AG04449 (cell line): ENCODE measurements at regions not wholly inside any gene's neighbourhood (a gene's known extent, or its start where the extent isn't known, plus 50 kb on each side); places are given as distances from the start of the nearest gene placed in this dataset.

Experiments
- CTCF ChIA-PET: fragments of 350-600 bp; formaldehyde crosslinking; extraction: SDS; loops from one replicate; lab custom pipeline; 2021; ENCODE audit warnings: antibody characterized with exemption; lab: Yijun Ruan, JAX
- POLR2A ChIA-PET: fragments of 400-600, 350-600 bp; formaldehyde crosslinking; extraction: SDS; loops from one replicate; lab custom pipeline; 2020; ENCODE audit warnings: antibody characterized with exemption, inconsistent platforms; lab: Yijun Ruan, JAX
- DNase-seq: peaks from one replicate; pipeline ENCODE4 v3.0.0-alpha.2; 2010; ENCODE audit warnings: low read depth, low spot score
- H3K4me3 ChIP-seq: 2 replicates; pipeline ENCODE4 v1.5.1; 2011; ENCODE audit warnings: low read depth, mild to moderate bottlenecking, control low read depth, low read length
- CTCF ChIP-seq: IDR thresholded peaks from one replicate; pipeline ENCODE4 v1.5.1; 2011; ENCODE audit warnings: mild to moderate bottlenecking, moderate library complexity, low read length, control low read depth, inconsistent platforms; ENCODE audit not compliant: insufficient read depth; ENCODE audit errors: missing control alignments

- TF ChIP-seq CTCF, result no peak
- CTCF ChIA-PET, result no interaction called here
- H3K4me3 ChIP-seq, result no peak overlapping the region
- DNase-seq, result no peak
- POLR2A ChIA-PET, result no interaction called here
Observed at GRCh38 chrX:43333543-43333942, 322.6 kb upstream of the MAOA start.

- CTCF ChIA-PET, result no interaction called here
- no peak overlapping the region for H3K4me3 ChIP-seq
- no peak for TF ChIP-seq CTCF
- POLR2A ChIA-PET, result no interaction called here
- DNase-seq, result no peak
Observed at GRCh38 chrX:43345166-43345565, 310.9 kb upstream of the MAOA start.

- DNase-seq, result no peak
- peak; percentile 36 for TF ChIP-seq CTCF
- CTCF ChIA-PET, result no interaction called here
- no peak overlapping the region for H3K4me3 ChIP-seq
- POLR2A ChIA-PET, result interaction anchor here (0.7 kb wide), 1 partner anchor 571 kb away, joined by 3 read pairs; no protein-coding TSS in a partner anchor
Observed at GRCh38 chrX:43349363-43349762, 306.7 kb upstream of the MAOA start.

- DNase-seq, result no peak
- no peak for TF ChIP-seq CTCF
- H3K4me3 ChIP-seq, result no peak overlapping the region
- POLR2A ChIA-PET, result no interaction called here
- CTCF ChIA-PET, result no interaction called here
Observed at GRCh38 chrX:43350935-43351334, 305.2 kb upstream of the MAOA start.

GRCh38 chrX:43357741-43358140, 298.4 kb upstream of the MAOA start:
- no peak for TF ChIP-seq CTCF
- no peak for DNase-seq
- no peak overlapping the region for H3K4me3 ChIP-seq
- ChIA-PET POLR2A (no interaction called here), CTCF (no interaction called here)

- no peak for DNase-seq
- TF ChIP-seq CTCF, result no peak
- ChIA-PET POLR2A (no interaction called here), CTCF (no interaction called here)
- H3K4me3 ChIP-seq, result no peak overlapping the region
Observed at GRCh38 chrX:43373032-43373431, 283.1 kb upstream of the MAOA start.
